Upper lobe of left lung (tissue), 4 donors: ENCODE measurements at regions not wholly inside any gene's neighbourhood (a gene's known extent, or its start where the extent isn't known, plus 50 kb on each side); places are given as distances from the start of the nearest gene placed in this dataset.

Source experiments
- POLR2A ChIP-seq, 4 donors: fragments of 450-650 bp; IDR thresholded peaks; one replicate each; pipeline ENCODE4 v1.5.1; 2016 to 2017; ENCODE audit warnings: antibody characterized with exemption in 4 of 4, mild to moderate bottlenecking in 2 of 4
- POLR2AphosphoS5 ChIP-seq, 2 donors: sonication (generic); formaldehyde crosslinking; IDR thresholded peaks; one replicate each; pipeline ENCODE4 v1.5.1; 2017; ENCODE audit warnings: antibody characterized with exemption in 2 of 2
- TF ChIP-seq, protein P1 (sequence below), 6 experiments: fragments of 450-650 bp in 4 of 6; fragments of 200-600 bp in 2 of 6; sonication (generic) in 2 of 6; IDR thresholded peaks; one replicate each; pipeline ENCODE4 v1.5.1; 2016 to 2019; ENCODE audit warnings: antibody characterized with exemption in 6 of 6

DNA sequence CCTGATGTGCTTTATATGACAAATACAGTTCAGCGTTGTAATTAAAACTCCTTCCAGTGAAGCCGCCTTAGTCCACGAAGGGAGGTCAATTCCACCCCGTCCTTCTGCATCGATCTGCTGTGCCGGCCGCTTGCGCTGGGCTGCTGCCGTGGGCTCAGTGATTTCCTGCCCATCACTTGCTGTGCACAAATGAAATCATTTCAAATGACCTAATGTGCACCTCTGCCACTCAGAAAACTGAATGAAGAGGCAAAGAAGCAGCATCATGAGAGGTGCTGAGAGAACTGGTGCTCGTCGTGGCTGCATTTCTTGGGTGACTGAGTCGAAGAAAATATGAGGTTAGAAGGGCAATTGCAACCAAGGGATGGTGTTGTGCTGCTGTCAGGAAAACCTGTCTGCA lies 144.3 kb upstream of the SYT6 start:
- TF ChIP-seq, protein P1, sequence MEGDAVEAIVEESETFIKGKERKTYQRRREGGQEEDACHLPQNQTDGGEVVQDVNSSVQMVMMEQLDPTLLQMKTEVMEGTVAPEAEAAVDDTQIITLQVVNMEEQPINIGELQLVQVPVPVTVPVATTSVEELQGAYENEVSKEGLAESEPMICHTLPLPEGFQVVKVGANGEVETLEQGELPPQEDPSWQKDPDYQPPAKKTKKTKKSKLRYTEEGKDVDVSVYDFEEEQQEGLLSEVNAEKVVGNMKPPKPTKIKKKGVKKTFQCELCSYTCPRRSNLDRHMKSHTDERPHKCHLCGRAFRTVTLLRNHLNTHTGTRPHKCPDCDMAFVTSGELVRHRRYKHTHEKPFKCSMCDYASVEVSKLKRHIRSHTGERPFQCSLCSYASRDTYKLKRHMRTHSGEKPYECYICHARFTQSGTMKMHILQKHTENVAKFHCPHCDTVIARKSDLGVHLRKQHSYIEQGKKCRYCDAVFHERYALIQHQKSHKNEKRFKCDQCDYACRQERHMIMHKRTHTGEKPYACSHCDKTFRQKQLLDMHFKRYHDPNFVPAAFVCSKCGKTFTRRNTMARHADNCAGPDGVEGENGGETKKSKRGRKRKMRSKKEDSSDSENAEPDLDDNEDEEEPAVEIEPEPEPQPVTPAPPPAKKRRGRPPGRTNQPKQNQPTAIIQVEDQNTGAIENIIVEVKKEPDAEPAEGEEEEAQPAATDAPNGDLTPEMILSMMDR (IDR thresholded peaks at IDR 0.05) = no peak
- TF ChIP-seq POLR2AphosphoS5 (IDR thresholded peaks at IDR 0.05) (no peak), POLR2A (IDR thresholded peaks at IDR 0.05) (no peak)
